Endodermal cell (in vitro differentiated cells): ENCODE measurements at regions not wholly inside any gene's neighbourhood (a gene's known extent, or its start where the extent isn't known, plus 50 kb on each side); places are given as distances from the start of the nearest gene placed in this dataset.
A peak's percentile ranks its signal among the peaks of the same experiment; 100 is the strongest.

Experiments
- DNase-seq: peaks from one replicate; pipeline ENCODE4 v3.0.0-alpha.2; 2017
- H3K27ac ChIP-seq: 2 replicates; pipeline ENCODE4 v1.5.1; 2013; ENCODE audit warnings: mild to moderate bottlenecking, low read depth, low read length, moderate library complexity
- H3K27me3 ChIP-seq: 2 replicates; pipeline ENCODE4 v1.6.1; 2013; ENCODE audit warnings: mild to moderate bottlenecking, low read length, moderate library complexity; ENCODE audit not compliant: insufficient read depth, control insufficient read depth, poor library complexity, severe bottlenecking
- H3K36me3 ChIP-seq: 2 replicates; pipeline ENCODE4 v1.7.0; 2013; ENCODE audit warnings: mild to moderate bottlenecking, low read length, moderate library complexity; ENCODE audit not compliant: control insufficient read depth, insufficient read depth
- H3K4me1 ChIP-seq: one replicate; pipeline ENCODE4 v1.7.0; 2013; ENCODE audit warnings: low read length; ENCODE audit not compliant: control insufficient read depth, insufficient read depth
- H3K4me3 ChIP-seq: 2 replicates; pipeline ENCODE4 v1.5.1; 2013; ENCODE audit warnings: mild to moderate bottlenecking, low read length, moderate library complexity
- H3K9ac ChIP-seq: 2 replicates; pipeline ENCODE4 v1.6.1; 2013; ENCODE audit warnings: mild to moderate bottlenecking, low read length, moderate library complexity; ENCODE audit not compliant: poor library complexity, severe bottlenecking; ENCODE audit errors: extremely low read depth
- H3K9me3 ChIP-seq: 2 replicates; pipeline ENCODE4 v1.6.1; 2013; ENCODE audit warnings: mild to moderate bottlenecking, low read length, moderate library complexity; ENCODE audit not compliant: control insufficient read depth
- H3K27ac Mint-ChIP-seq: 2 replicates; pipeline ENCODE4 v1.8.0; 2020; ENCODE audit warnings: mixed read lengths
- H3K27me3 Mint-ChIP-seq: 2 replicates; pipeline ENCODE4 v1.8.0; 2021; ENCODE audit warnings: mild to moderate bottlenecking, mixed read lengths; ENCODE audit not compliant: insufficient read depth
- H3K36me3 Mint-ChIP-seq: 2 replicates; pipeline ENCODE4 v1.8.0; 2020; ENCODE audit warnings: low read depth, mixed read lengths
- H3K4me1 Mint-ChIP-seq: 2 replicates; pipeline ENCODE4 v1.8.0; 2020; ENCODE audit warnings: mixed read lengths
- H3K4me3 Mint-ChIP-seq: 2 replicates; pipeline ENCODE4 v1.8.0; 2020; ENCODE audit warnings: mild to moderate bottlenecking, moderate library complexity, mixed read lengths
- H3K9me3 Mint-ChIP-seq: 2 replicates; pipeline ENCODE4 v1.8.0; 2020; ENCODE audit warnings: mild to moderate bottlenecking, mixed read lengths
- WGBS, 2 experiments: methylation state at CpG; one replicate each; pipeline versions ENCODE4 v1.1.5 to v1.1.7; 2013; ENCODE audit warnings: missing lambda C conversion rate in 2 of 2, mixed read lengths in 1 of 2; ENCODE audit not compliant: insufficient coverage in 1 of 2, insufficient read length in 1 of 2; 5-methylcytosine and 5-hydroxymethylcytosine counted together
- TF ChIP-seq, protein P1 (sequence below): fragments of 200-600 bp; sonication (generic); conservative IDR thresholded peaks from 2 replicates; pipeline ENCODE4 v1.5.0; 2021; ENCODE audit warnings: antibody characterized with exemption, mild to moderate bottlenecking

DNA sequence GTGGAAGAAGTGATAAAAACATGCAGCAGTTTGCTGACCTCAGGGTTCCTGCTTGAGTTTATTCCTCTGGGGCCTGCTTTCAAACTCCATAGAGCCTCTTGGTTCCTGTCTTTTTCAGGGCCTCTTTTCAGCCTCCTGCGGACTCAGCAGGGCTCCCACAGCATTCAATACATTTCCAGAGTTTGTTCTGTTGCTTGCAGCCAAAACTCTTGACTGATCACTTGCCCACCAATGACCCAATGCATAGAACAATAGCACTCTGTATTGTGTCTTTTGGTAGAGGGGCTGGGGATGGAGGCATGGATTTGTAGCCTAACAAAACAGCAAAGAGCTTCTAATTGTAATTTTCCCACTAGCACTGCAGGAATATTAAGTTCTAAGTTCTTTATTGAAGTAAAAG, 50.8 kb upstream of the CREB5 start:
- no peak overlapping the region for H3K27ac Mint-ChIP-seq
- Histone ChIP-seq H3K9me3 (peaks cover 7% of the 10 kb centered on the region), H3K27me3 (peaks cover 7% of the 10 kb centered on the region), H3K36me3 (no peaks in the 10 kb centered on the region), H3K4me1 (no peaks in the 10 kb centered on the region), H3K9ac (no peak overlapping the region), H3K27ac (peak overlapping the region; percentile 69), H3K4me3 (no peak overlapping the region)
- TF ChIP-seq, protein P1, sequence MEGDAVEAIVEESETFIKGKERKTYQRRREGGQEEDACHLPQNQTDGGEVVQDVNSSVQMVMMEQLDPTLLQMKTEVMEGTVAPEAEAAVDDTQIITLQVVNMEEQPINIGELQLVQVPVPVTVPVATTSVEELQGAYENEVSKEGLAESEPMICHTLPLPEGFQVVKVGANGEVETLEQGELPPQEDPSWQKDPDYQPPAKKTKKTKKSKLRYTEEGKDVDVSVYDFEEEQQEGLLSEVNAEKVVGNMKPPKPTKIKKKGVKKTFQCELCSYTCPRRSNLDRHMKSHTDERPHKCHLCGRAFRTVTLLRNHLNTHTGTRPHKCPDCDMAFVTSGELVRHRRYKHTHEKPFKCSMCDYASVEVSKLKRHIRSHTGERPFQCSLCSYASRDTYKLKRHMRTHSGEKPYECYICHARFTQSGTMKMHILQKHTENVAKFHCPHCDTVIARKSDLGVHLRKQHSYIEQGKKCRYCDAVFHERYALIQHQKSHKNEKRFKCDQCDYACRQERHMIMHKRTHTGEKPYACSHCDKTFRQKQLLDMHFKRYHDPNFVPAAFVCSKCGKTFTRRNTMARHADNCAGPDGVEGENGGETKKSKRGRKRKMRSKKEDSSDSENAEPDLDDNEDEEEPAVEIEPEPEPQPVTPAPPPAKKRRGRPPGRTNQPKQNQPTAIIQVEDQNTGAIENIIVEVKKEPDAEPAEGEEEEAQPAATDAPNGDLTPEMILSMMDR: no peak
- H3K36me3 Mint-ChIP-seq: no peaks in the 10 kb centered on the region
- H3K9me3 Mint-ChIP-seq: peaks cover 7% of the 10 kb centered on the region
- no peaks in the 10 kb centered on the region for H3K27me3 Mint-ChIP-seq
- DNase-seq: no peak
- no peak overlapping the region for H3K4me3 Mint-ChIP-seq
- WGBS, 2 experiments: 64% methylated on average over 1 of the region's 1 CpG; no CpG with 5 or more reads in 1 of the 2 experiments
- peaks cover 22% of the 10 kb centered on the region for H3K4me1 Mint-ChIP-seq

DNA sequence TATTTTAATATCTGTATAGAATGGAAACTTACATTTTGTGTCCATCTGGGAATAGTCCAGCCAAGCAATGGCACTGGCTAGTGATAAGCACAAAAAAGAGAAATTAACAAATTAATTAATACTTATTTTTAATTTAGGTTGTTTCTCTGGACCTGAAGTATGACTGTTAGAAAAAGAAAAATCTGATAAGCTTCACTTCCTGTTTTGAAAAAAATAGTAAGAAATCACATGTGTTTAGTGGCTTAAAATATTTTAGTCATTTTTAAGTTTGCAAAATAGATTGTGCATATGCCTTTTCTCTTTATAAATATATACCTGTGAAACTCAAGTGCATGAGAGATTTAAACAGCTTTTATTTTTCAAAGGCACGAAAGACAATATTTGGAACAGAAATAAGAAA, 50.1 kb upstream of the CREB5 start:
- Mint-ChIP-seq H3K4me1 (peaks cover 22% of the 10 kb centered on the region), H3K27me3 (no peaks in the 10 kb centered on the region), H3K27ac (no peak overlapping the region), H3K9me3 (peaks cover 7% of the 10 kb centered on the region), H3K36me3 (no peaks in the 10 kb centered on the region), H3K4me3 (no peak overlapping the region)
- Histone ChIP-seq H3K36me3 (no peaks in the 10 kb centered on the region), H3K4me1 (no peaks in the 10 kb centered on the region), H3K9me3 (peaks cover 7% of the 10 kb centered on the region), H3K4me3 (no peak overlapping the region), H3K9ac (no peak overlapping the region), H3K27ac (no peak overlapping the region), H3K27me3 (peaks cover 13% of the 10 kb centered on the region)
- WGBS, 2 experiments: 100% methylated on average over 1 of the region's 1 CpG; no CpG with 5 or more reads in 1 of the 2 experiments
- DNase-seq: no peak
- TF ChIP-seq, protein P1: no peak
